MM.1S (cell line): ENCODE measurements at regions not wholly inside any gene's neighbourhood (a gene's known extent, or its start where the extent isn't known, plus 50 kb on each side); places are given as distances from the start of the nearest gene placed in this dataset.

ENCODE experiments used
- DNase-seq: peaks from one replicate; pipeline ENCODE4 v3.0.0-alpha.2; 2015
- H2AFZ ChIP-seq: fragments of 300-600 bp; sonication (generic); 2 replicates; pipeline ENCODE4 v1.6.0; 2016; ENCODE audit warnings: antibody characterized with exemption, low read length
- H3F3A ChIP-seq: fragments of 300-600 bp; sonication (generic); 2 replicates; pipeline ENCODE4 v1.6.1; 2016; ENCODE audit warnings: mild to moderate bottlenecking, antibody characterized with exemption, low read length, moderate library complexity, mixed read lengths; ENCODE audit not compliant: insufficient read depth
- H3K27ac ChIP-seq: fragments of 300-600 bp; sonication (generic); 2 replicates; pipeline ENCODE4 v1.5.1; 2016; ENCODE audit warnings: mild to moderate bottlenecking, low read length
- H3K27me3 ChIP-seq: fragments of 300-600 bp; sonication (generic); replicated peaks from 2 replicates; pipeline ENCODE4 v1.6.0; 2016; ENCODE audit warnings: low read length; ENCODE audit not compliant: insufficient read depth
- H3K36me3 ChIP-seq: fragments of 300-600 bp; sonication (generic); replicated peaks from 2 replicates; pipeline ENCODE4 v1.6.1; 2016; ENCODE audit warnings: mild to moderate bottlenecking, low read length, mixed read lengths; ENCODE audit not compliant: insufficient read depth
- H3K4me1 ChIP-seq: fragments of 300-600 bp; sonication (generic); 2 replicates; pipeline ENCODE4 v1.6.1; 2016; ENCODE audit warnings: low read length, mixed read lengths
- H3K4me2 ChIP-seq: fragments of 300-600 bp; sonication (generic); 2 replicates; pipeline ENCODE4 v1.6.0; 2016; ENCODE audit warnings: low read depth, low read length
- H3K4me3 ChIP-seq: fragments of 300-600 bp; sonication (generic); 2 replicates; pipeline ENCODE4 v1.5.1; 2016; ENCODE audit warnings: low read length, mixed read lengths
- H3K79me2 ChIP-seq: fragments of 300-600 bp; sonication (generic); 2 replicates; pipeline ENCODE4 v1.6.1; 2016; ENCODE audit warnings: mixed run types, low read length, mixed read lengths
- H3K9ac ChIP-seq: fragments of 300-600 bp; sonication (generic); 2 replicates; pipeline ENCODE4 v1.6.1; 2016; ENCODE audit warnings: low read length, mixed read lengths
- H3K9me2 ChIP-seq: fragments of 300-600 bp; sonication (generic); replicated peaks from 2 replicates; pipeline ENCODE4 v1.6.1; 2016; ENCODE audit warnings: mild to moderate bottlenecking, low read length, mixed read lengths; ENCODE audit not compliant: insufficient read depth
- H3K9me3 ChIP-seq: fragments of 300-600 bp; sonication (generic); replicated peaks from 2 replicates; pipeline ENCODE4 v1.6.1; 2016; ENCODE audit warnings: mild to moderate bottlenecking, low read length, mixed read lengths; ENCODE audit not compliant: insufficient read depth
- H4K20me1 ChIP-seq: fragments of 300-600 bp; sonication (generic); 2 replicates; pipeline ENCODE4 v1.6.1; 2016; ENCODE audit warnings: mild to moderate bottlenecking, low read length, moderate library complexity, mixed read lengths; ENCODE audit not compliant: insufficient read depth
- CTCF ChIP-seq: fragments of 300-600 bp; sonication (generic); IDR thresholded peaks from 2 replicates; pipeline ENCODE4 v1.5.1; 2016; ENCODE audit warnings: antibody characterized with exemption, low read length, mixed read lengths
- EZH2 ChIP-seq: fragments of 300-600 bp; sonication (generic); optimal IDR thresholded peaks from 2 replicates; pipeline ENCODE3; 2017; ENCODE audit warnings: low read depth, mild to moderate bottlenecking, antibody characterized with exemption, low read length, mixed read lengths
- EZH2phosphoT487 ChIP-seq: fragments of 300-600 bp; sonication (generic); IDR thresholded peaks from 2 replicates; pipeline ENCODE4 v1.6.1; 2018; ENCODE audit warnings: antibody characterized with exemption, low read length

- H3K79me2 ChIP-seq, result no peaks in the 10 kb centered on the region
- TF ChIP-seq CTCF (no peak), EZH2 (no peak), EZH2phosphoT487 (no peak)
- no peaks in the 10 kb centered on the region; the same call in 1 of the 2 replicates for H3K27me3 ChIP-seq
- DNase-seq, result no peak
- no peaks in the 10 kb centered on the region for H3F3A ChIP-seq
- no peaks in the 10 kb centered on the region for H3K9me2 ChIP-seq
- no peak overlapping the region for H3K27ac ChIP-seq
- H3K9ac ChIP-seq, result no peak overlapping the region
- H3K9me3 ChIP-seq, result no peaks in the 10 kb centered on the region
- no peak overlapping the region for H3K4me3 ChIP-seq
- H3K4me2 ChIP-seq, result no peak overlapping the region
- H3K4me1 ChIP-seq, result no peaks in the 10 kb centered on the region
- no peak overlapping the region for H2AFZ ChIP-seq
- H3K36me3 ChIP-seq, result no peaks in the 10 kb centered on the region
- no peaks in the 10 kb centered on the region for H4K20me1 ChIP-seq
These were observed 81.3 kb upstream of the UNC5B start for GRCh38 chr10:71131096-71131495.

DNA sequence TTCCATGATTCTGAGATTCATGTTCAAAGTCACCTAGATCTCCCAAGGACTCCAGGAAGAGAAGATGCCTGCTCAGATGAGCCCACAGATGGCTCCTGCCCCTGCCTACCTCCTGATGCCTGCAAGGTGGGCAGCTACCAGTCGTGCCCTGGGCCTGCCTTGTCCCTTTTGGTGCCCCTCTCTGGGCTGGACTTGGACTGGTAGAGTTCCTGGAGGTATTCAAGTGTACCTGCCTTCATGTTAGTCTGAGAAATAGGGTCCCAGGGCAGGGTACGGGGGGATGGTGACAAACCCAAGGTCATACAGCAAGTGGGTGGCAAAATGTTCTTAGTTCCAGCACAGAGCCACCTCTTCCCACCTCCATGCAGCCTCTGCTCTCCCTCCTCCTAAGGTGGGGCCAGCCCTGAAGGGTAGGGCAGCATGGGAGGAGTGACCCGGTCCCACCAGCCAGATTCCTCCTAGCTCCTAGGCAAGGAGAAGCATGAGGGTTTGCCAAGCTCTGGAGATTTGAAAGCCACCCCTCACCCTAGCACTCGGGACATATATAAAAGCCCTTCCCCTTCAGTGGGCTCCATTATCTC, 80.8 kb upstream of the UNC5B start:
- no peaks in the 10 kb centered on the region for H3K36me3 ChIP-seq
- H3K4me2 ChIP-seq, result no peak overlapping the region
- H3K4me1 ChIP-seq, result no peaks in the 10 kb centered on the region
- H3K27ac ChIP-seq, result no peak overlapping the region
- H3F3A ChIP-seq, result no peaks in the 10 kb centered on the region
- no peaks in the 10 kb centered on the region for H3K79me2 ChIP-seq
- no peak overlapping the region for H3K4me3 ChIP-seq
- no peak overlapping the region for H2AFZ ChIP-seq
- no peaks in the 10 kb centered on the region for H3K9me3 ChIP-seq
- H3K9ac ChIP-seq, result no peak overlapping the region
- TF ChIP-seq EZH2phosphoT487 (no peak), EZH2 (no peak), CTCF (no peak)
- DNase-seq, result no peak
- no peaks in the 10 kb centered on the region for H3K9me2 ChIP-seq
- no peaks in the 10 kb centered on the region for H4K20me1 ChIP-seq
- no peaks in the 10 kb centered on the region; the same call in 1 of the 2 replicates for H3K27me3 ChIP-seq

- Histone ChIP-seq H3K27me3 (no peaks in the 10 kb centered on the region; the same call in 1 of the 2 replicates), H3K4me3 (no peak overlapping the region), H3K9me3 (no peaks in the 10 kb centered on the region), H4K20me1 (no peaks in the 10 kb centered on the region), H2AFZ (no peak overlapping the region), H3K79me2 (no peaks in the 10 kb centered on the region), H3K36me3 (no peaks in the 10 kb centered on the region), H3K4me2 (no peak overlapping the region), H3K4me1 (no peaks in the 10 kb centered on the region), H3K9ac (no peak overlapping the region), H3K27ac (no peak overlapping the region), H3F3A (no peaks in the 10 kb centered on the region), H3K9me2 (no peaks in the 10 kb centered on the region)
- no peak for DNase-seq
- TF ChIP-seq EZH2, result no peak
- TF ChIP-seq EZH2phosphoT487, result no peak
- no peak for TF ChIP-seq CTCF
These were observed 80.0 kb upstream of the UNC5B start for GRCh38 chr10:71132321-71132810.
